Heart right ventricle (tissue), 16 donors: ENCODE measurements at regions not wholly inside any gene's neighbourhood (a gene's known extent, or its start where the extent isn't known, plus 50 kb on each side); places are given as distances from the start of the nearest gene placed in this dataset.

Experiments used
- ATAC-seq, 8 donors: fragments of 200-7000 bp; cut with Tn5 transposase; one replicate each; pipeline ENCODE4 v1.9.1; 2020; ENCODE audit warnings: mild to moderate bottlenecking in 8 of 8, moderate library complexity in 8 of 8, moderate number of reproducible peaks in 1 of 8
- DNase-seq, 2 donors: peaks; one replicate each; pipeline ENCODE4 v3.0.0-alpha.2; 2020
- H3K27ac ChIP-seq, 10 donors: fragments of 200-600 bp; sonication (generic) in 2 of 10; one replicate each; pipeline versions ENCODE4 v1.5.0 to v1.8.0; 2020 to 2022; ENCODE audit warnings: mild to moderate bottlenecking in 3 of 10
- H3K27me3 ChIP-seq, 7 donors: fragments of 200-600 bp; one replicate each; pipeline ENCODE4 v1.8.0; 2021 to 2022; ENCODE audit warnings: mild to moderate bottlenecking in 2 of 7
- H3K36me3 ChIP-seq, 9 donors: fragments of 200-600 bp; sonication (generic) in 1 of 9; one replicate each; pipeline versions ENCODE4 v1.5.0 to v1.8.0; 2020 to 2022; ENCODE audit warnings: mild to moderate bottlenecking in 2 of 9
- H3K4me1 ChIP-seq, 9 donors: fragments of 200-600 bp; sonication (generic) in 1 of 9; one replicate each; pipeline versions ENCODE4 v1.5.0 to v1.8.0; 2020 to 2022; ENCODE audit warnings: mild to moderate bottlenecking in 4 of 9
- H3K4me3 ChIP-seq, 10 donors: fragments of 200-600 bp; sonication (generic) in 2 of 10; one replicate each; pipeline versions ENCODE4 v1.5.0 to v1.8.0; 2020 to 2022; ENCODE audit warnings: mild to moderate bottlenecking in 7 of 10, moderate library complexity in 2 of 10
- H3K9me3 ChIP-seq, 11 donors: fragments of 200-600 bp in 10 of 11; sonication (generic) in 2 of 11; one replicate each; pipeline versions ENCODE4 v1.5.0 to v1.8.0; 2013 to 2022; ENCODE audit warnings: mild to moderate bottlenecking in 2 of 11, control low read depth in 1 of 11, moderate library complexity in 1 of 11
- WGBS, 2 donors: extraction: QIAGEN DNeasy Blood & Tissue Kit; methylation state at CpG; one replicate each; pipeline ENCODE4 v1.1.7; 2013; ENCODE audit warnings: inconsistent platforms in 1 of 2; 5-methylcytosine and 5-hydroxymethylcytosine counted together
- intact Hi-C, 10 donors: fragments of 100-400 bp; cut with DNase I; formaldehyde crosslinking; loops; one replicate each; pipeline versions ENCODE4 v1.11.1 to v1.14.2; 2022
- TF ChIP-seq, protein P1 (sequence below), 9 donors: fragments of 200-600 bp; sonication (generic) in 2 of 9; IDR thresholded peaks; one replicate each; pipeline versions ENCODE4 v1.5.0 to v1.8.0; 2021 to 2022; ENCODE audit warnings: antibody characterized with exemption in 9 of 9, mild to moderate bottlenecking in 5 of 9, moderate library complexity in 1 of 9
- donor health status: Arrhythmogenic right ventricular cardiomyopathy.
- donor health status: ischemic (EF 13 %, LVEDD 7.1; RV severe dilation, severe dysfunction).
- donor health status: healthy with polysubstance abuse.
- donor health status: DM: no; HTN: yes; CAD: no.
- donor health status: DM: no; HTN: no; CAD: no.
- donor health status: ischemic (EF 25% LVEDD 6.9; RV normal size, moderate dysfunction).
- donor health status: ischemic (EF 25% LVEDD 5.7; RV mildly dilated, moderate dysfunction).
- donor health status: healthy.
- donor health status: DM: yes; HTN: yes; CAD: no.
- donor health status: Ischemic cardiomyopathy.
- donor health status: ischemic (EF 35%, LVEDD 5.7; RV mildly dilated, moderate dysfunction).
- donor health status: nonischemic (EF 11% LVEDD 7.7; RV severe dilation, severe dysfunction).
- donor health status: DM: yes; HTN: yes; CAD: no.
- donor health status: PGD.
- donor health status: ischemic (EF 29% LVEDD 5.4; RV normal size, mild dysfunction).
- donor health status: nonischemic (EF 23%, LVEDD 6.1; RV moderate dilation, normal function).

DNA sequence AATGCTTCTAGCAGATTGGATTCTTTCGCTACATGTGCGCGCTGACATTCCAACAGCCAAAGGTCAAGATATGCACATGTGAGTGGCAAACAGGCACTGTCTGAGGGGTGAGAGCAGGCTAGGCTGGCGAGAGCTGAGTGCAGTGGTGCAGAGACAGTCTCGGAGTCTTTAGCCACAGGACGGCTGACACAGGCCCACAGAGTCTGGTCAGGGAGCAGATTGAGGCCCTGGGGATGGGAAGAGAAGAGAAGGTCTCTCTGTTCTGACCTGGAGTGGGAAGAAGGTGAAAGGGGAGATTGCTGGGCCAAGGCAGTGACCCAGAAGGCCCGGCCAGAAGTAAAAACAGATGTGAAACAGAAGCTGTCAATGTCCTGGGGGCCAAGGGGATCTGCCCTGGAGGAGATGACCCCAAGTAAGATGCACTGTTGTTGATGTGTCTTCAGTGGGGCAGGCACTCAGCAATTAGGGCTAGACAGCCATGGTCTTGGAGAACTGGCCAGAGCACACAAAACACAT is 197.8 kb downstream of the ETS1 start:
- ATAC-seq (peak in 7 of 8 donors; percentile 40 to 61 (median 58)), DNase-seq (peak in 1 of 2 donors; percentile 21)
- intact Hi-C loops: no loop called here
- Histone ChIP-seq H3K36me3 (no peaks in the 10 kb centered on the region), H3K27ac (no peak overlapping the region), H3K4me1 (peaks cover 0 to 50% (median 20%) of the 10 kb centered on the region in 9 donors), H3K9me3 (no peaks in the 10 kb centered on the region), H3K4me3 (no peak overlapping the region), H3K27me3 (no peaks in the 10 kb centered on the region)
- 76 to 85% methylated on average over 7 of the region's 7 CpGs for WGBS, 2 donors
- TF ChIP-seq, protein P1, sequence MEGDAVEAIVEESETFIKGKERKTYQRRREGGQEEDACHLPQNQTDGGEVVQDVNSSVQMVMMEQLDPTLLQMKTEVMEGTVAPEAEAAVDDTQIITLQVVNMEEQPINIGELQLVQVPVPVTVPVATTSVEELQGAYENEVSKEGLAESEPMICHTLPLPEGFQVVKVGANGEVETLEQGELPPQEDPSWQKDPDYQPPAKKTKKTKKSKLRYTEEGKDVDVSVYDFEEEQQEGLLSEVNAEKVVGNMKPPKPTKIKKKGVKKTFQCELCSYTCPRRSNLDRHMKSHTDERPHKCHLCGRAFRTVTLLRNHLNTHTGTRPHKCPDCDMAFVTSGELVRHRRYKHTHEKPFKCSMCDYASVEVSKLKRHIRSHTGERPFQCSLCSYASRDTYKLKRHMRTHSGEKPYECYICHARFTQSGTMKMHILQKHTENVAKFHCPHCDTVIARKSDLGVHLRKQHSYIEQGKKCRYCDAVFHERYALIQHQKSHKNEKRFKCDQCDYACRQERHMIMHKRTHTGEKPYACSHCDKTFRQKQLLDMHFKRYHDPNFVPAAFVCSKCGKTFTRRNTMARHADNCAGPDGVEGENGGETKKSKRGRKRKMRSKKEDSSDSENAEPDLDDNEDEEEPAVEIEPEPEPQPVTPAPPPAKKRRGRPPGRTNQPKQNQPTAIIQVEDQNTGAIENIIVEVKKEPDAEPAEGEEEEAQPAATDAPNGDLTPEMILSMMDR (IDR thresholded peaks at IDR 0.05): no peak

DNA sequence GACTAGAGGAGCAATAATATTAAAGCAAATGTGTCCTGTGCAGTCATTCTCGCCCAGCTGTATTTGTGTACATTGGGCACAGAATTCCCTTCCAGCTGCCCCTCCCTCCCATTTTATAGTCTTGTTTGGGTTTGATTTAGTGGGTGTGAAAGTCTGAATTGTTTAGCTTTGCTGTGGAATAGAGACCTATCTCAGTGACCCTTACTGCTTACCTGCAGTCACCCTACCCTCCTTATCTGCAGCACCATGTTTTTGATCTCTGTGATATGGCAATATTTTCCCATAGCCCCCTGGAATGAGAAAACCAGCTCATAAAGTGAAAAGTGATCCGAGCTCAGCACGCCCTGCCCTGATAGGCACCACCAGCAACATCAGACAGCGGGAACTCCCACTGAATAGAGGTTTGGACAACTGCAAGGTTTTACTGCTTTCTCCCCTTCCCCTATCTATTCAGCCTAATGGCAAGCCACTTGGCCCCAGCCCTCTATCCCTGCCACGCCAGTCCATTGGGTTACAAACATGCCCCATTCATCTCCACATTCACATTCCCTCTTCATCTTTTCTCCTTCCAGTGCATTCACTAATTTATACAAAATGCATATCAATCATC is 199.0 kb downstream of the ETS1 start:
- DNase-seq (no peak), ATAC-seq (no peak)
- no peaks in the 10 kb centered on the region for H3K36me3 ChIP-seq
- WGBS, 2 donors: 98 to 99% methylated on average over 5 of the region's 5 CpGs
- H3K4me1 ChIP-seq: peaks cover 0 to 38% (median 13%) of the 10 kb centered on the region in 9 donors
- H3K9me3 ChIP-seq: no peaks in the 10 kb centered on the region
- H3K27ac ChIP-seq: no peak overlapping the region
- TF ChIP-seq, protein P1 (IDR thresholded peaks at IDR 0.05): no peak
- no peak overlapping the region for H3K4me3 ChIP-seq
- no peaks in the 10 kb centered on the region for H3K27me3 ChIP-seq
- intact Hi-C loops: no loop called here

- no peak for ATAC-seq
- Histone ChIP-seq H3K36me3 (no peaks in the 10 kb centered on the region), H3K27ac (no peak overlapping the region), H3K27me3 (no peaks in the 10 kb centered on the region), H3K4me1 (peaks cover 0 to 9% (median 0%) of the 10 kb centered on the region in 9 donors), H3K9me3 (peaks cover 0 to 19% (median 7%) of the 10 kb centered on the region in 11 donors), H3K4me3 (no peak overlapping the region)
- DNase-seq: no peak
- intact Hi-C loops: no loop called here
- TF ChIP-seq, protein P1 (IDR thresholded peaks at IDR 0.05): no peak
- WGBS, 2 donors: 84 to 91% methylated on average over 3 of the region's 3 CpGs
Observed at GRCh38 chr11:128379587-128380580, 207.5 kb downstream of the ETS1 start.

- TF ChIP-seq, protein P1 (IDR thresholded peaks at IDR 0.05): no peak
- H3K4me1 ChIP-seq: peaks cover 0 to 9% (median 0%) of the 10 kb centered on the region in 9 donors
- H3K27ac ChIP-seq: no peak overlapping the region
- no peak overlapping the region for H3K4me3 ChIP-seq
- 4 to 9% methylated on average over 1 of the region's 1 CpG for WGBS, 2 donors
- no peaks in the 10 kb centered on the region for H3K27me3 ChIP-seq
- DNase-seq: no peak
- intact Hi-C loops: no loop called here
- H3K36me3 ChIP-seq: no peaks in the 10 kb centered on the region
- peaks cover 0 to 7% (median 0%) of the 10 kb centered on the region in 11 donors for H3K9me3 ChIP-seq
- ATAC-seq: no peak
Observed at GRCh38 chr11:128375961-128376360, 211.4 kb downstream of the ETS1 start.
